Fibroblast of villous mesenchyme (primary cell): ENCODE measurements at regions not wholly inside any gene's neighbourhood (a gene's known extent, or its start where the extent isn't known, plus 50 kb on each side); places are given as distances from the start of the nearest gene placed in this dataset.

ENCODE experiments used
- DNase-seq: peaks from one replicate; pipeline ENCODE4 v3.0.0-alpha.2; 2010; ENCODE audit warnings: low read depth
- H3K4me3 ChIP-seq: 2 replicates; pipeline ENCODE4 v1.5.1; 2011; ENCODE audit warnings: low read depth, mild to moderate bottlenecking, low read length
- TF ChIP-seq, protein P1 (sequence below): IDR thresholded peaks from 2 replicates; pipeline ENCODE4 v1.5.1; 2012; ENCODE audit warnings: low read depth, mild to moderate bottlenecking, low read length; ENCODE audit not compliant: insufficient read depth

DNA sequence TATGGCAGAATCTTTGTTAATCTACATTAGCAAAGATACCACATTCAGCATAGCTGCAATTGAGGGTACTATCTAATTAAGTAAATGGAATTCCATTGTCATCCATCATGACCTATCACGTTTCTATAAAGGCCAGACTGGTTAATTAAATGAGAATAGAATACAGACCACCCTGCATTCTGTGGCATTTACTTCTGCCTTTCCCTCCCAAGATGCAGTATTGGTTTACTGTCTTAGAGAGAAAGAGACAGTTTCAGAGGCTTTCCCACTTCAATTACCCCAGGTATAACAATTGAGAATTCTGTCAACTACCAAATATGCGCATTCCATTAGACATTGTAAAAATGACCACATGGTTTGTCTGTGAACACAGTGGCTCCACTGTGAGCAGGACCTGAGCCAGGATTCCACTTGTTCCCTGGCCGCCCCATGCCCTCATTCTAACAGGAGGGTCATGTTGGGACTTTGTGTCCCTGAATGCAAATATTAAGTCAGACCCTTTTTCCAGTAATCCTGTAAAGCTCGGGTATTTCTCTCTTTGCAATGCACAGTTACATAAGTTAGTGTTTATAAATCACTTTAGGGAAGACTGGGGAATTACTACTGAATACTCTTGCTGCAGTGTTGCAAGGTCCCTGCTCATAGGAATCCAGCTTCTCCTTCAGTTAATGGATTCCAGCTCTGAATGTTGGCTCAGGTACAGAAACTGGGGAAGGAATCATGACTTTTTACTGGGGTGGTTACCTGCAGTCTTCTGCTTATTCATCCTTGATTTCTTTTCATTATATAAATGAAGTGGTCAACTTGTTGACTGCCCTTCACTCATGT, 261.0 kb downstream of the PDGFC start:
- TF ChIP-seq, protein P1, sequence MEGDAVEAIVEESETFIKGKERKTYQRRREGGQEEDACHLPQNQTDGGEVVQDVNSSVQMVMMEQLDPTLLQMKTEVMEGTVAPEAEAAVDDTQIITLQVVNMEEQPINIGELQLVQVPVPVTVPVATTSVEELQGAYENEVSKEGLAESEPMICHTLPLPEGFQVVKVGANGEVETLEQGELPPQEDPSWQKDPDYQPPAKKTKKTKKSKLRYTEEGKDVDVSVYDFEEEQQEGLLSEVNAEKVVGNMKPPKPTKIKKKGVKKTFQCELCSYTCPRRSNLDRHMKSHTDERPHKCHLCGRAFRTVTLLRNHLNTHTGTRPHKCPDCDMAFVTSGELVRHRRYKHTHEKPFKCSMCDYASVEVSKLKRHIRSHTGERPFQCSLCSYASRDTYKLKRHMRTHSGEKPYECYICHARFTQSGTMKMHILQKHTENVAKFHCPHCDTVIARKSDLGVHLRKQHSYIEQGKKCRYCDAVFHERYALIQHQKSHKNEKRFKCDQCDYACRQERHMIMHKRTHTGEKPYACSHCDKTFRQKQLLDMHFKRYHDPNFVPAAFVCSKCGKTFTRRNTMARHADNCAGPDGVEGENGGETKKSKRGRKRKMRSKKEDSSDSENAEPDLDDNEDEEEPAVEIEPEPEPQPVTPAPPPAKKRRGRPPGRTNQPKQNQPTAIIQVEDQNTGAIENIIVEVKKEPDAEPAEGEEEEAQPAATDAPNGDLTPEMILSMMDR: no peak
- no peak overlapping the region for H3K4me3 ChIP-seq
- no peak for DNase-seq

DNA sequence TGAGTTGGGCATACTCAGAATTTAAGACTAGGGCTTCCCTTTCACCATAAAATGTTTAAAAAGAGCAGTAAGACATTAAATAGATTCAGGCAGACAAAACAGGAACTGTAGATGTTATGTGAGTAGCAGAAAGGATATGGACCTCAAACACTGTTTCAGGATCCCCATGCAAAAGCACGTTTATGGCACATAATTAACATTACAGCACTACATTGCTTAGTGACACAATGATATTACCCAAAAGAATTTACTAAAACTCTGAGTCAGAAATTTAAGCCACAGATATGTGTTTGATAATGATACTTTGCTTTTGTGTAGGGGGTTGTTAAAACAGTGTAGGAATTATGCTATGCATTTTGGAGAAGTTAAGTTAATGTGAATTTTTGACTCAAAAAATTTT, 266.3 kb downstream of the PDGFC start:
- TF ChIP-seq, protein P1: no peak
- no peak overlapping the region for H3K4me3 ChIP-seq
- DNase-seq: no peak

DNA sequence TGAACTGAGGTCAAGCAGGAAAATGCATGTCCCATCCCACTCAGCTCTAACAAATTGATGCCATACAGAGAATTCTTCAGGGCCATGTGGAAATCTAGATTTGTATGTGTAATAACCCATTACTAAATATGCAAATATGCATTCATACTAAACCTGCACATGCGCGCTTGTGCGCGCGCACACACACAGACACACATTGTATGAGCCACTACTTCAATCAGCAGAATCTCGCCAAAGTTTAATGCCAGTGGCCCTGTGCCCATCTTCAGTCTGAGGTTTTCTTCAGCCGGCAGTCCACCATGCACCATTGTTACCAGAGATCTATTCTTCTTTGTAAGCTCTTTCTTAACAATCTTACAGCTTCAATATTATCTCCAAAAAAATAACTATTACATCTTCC, 276.4 kb downstream of the PDGFC start:
- no peak for DNase-seq
- no peak overlapping the region for H3K4me3 ChIP-seq
- TF ChIP-seq, protein P1: no peak

DNA sequence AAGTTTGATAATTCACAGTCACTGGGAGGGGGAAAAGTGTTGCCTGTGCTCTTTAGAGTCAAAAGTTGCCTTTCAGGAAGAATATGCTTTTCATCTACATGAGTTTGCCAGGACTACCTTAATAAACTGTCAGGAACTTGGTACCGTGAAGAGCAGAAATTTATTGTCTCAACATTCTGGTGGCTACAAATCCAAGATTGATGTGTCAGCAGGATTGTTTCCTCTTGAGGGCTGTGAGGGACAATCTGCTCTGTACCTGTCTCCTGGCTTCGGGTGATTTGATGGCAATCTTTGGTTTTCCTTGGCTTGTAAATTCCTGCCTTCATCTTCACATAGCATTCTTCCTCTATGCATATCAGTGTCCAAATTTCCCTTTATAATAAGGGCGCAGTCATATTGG, 277.2 kb downstream of the PDGFC start:
- TF ChIP-seq, protein P1: no peak
- H3K4me3 ChIP-seq: no peak overlapping the region
- no peak for DNase-seq

DNA sequence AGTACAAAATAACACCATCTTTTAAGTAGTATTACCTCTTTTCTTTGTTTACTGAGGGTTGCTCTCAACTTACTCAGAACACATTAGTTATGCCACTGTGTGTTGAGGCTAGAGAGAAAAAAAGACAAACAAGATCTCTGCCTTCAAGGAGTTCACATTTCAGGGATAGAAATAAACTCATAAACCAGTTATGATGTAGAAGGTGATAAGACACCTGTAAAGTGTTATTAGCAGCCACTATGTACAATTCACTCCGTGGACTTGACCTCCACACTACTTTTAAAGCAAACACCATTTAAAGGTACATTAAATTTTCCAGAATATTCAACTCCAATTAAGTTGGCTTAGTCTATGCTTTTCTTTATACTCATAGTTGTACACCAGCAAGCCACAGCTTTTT, 278.0 kb downstream of the PDGFC start:
- H3K4me3 ChIP-seq: no peak overlapping the region
- TF ChIP-seq, protein P1: no peak
- DNase-seq: no peak

DNA sequence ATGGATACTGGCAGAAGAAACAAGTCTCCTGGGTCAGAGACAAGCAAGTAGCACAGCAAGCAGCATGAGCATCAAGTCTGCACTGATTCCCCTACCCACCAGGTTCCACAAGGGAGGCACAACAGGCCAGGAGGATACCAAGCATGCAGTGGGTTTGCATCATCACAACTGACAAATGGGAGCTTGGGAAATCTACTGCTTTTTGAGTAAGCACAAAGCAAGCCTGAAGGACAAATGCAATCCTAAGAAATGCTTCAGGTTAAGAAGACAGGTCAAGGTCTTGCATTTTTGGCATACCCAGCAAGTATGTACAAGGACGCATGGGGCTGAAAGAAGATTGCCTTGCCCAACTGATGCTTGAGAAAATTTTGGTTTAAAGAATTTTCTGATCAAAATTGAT, 279.6 kb downstream of the PDGFC start:
- TF ChIP-seq, protein P1: no peak
- H3K4me3 ChIP-seq: no peak overlapping the region
- no peak for DNase-seq

DNA sequence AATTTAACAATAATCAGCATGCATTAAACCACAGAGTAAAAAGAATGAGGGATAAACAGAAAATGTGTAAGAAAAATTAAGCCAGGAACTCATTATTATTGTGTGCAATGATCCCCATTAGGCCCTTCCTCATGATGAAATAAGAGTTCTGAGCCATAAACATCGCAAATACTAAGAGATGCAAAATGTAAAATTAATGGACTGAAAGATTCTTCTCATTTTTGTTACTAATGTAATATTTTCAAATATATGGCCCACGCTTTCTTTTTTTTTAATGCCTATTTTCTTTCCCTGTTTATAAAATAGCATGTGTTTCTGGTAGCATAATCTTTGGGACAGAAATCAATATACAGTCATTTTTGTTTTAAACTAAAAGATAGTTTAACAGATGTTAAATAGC, 281.0 kb downstream of the PDGFC start:
- no peak for DNase-seq
- H3K4me3 ChIP-seq: no peak overlapping the region
- TF ChIP-seq, protein P1: no peak
